ENCODE measurements at regions not wholly inside any gene's neighbourhood (a gene's known extent, or its start where the extent isn't known, plus 50 kb on each side); places are given as distances from the start of the nearest gene placed in this dataset.
"Not testable (repeated sequence)": the region's sequence is repeated elsewhere in the genome, so short reads cannot be mapped to it uniquely, and the experiment has no call there.

DNA sequence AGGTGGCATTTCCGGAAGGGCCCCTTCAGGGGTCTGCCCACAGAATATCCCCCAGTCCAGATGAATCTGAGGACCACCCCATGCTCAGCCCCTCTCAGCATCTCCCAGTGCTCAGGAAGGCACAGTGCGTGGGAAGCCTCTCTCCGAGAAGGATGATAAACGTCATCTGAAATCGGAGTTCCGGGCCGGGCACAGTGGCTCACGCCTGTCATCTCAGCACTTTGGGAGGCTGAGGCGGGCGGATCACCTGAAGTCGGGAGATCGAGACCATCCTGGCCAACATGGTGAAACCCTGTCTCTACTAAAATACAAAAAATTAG lies 74.5 kb upstream of the PPP1R26 start:
- not testable (repeated sequence) for DNase-seq (ENCODE audit: low spot score)

DNA sequence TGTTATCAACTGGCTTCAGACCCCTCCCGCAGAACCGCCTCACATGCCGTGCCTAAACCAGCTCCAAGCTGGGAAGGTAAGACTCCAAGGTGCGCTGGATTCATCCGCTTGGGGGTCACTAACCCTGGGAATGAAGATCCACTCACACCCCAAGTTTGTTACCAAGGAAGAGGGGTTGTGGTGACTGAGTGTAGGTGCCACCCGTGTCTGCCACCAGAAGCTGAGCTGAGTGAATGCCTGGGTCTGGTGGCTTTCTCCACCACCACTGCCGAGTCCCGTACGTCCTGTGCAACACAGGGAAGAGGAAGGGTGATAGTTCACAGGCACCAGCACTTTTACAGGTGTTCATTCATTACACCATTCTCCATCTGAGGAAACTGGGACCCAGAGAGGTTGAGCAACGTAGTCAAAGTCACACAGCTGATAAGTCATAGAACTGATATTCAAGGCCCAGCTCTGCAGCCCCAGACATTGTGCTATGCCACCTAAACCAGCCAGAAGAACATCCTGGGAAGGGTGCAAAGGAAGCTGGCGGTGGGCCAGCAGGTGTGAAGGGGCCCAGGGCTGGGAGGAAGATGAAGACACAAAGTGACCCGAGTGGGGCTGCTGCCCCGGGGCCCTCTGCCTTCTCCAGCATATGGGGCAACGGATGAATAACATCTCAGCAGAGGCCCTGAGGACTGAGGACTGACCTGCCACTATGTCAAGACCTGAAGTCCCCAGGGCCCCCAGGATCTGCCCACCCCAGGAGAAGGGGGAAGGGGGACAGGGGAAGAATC lies 70.9 kb upstream of the PPP1R26 start:
- no peak for DNase-seq (ENCODE audit: low spot score)

- no peak for DNase-seq (ENCODE audit: low spot score)
Observed at GRCh38 chr9:135409286-135410200, 70.0 kb upstream of the PPP1R26 start.

GRCh38 chr9:135410421-135410820 lies 69.2 kb upstream of the PPP1R26 start:
- DNase-seq (ENCODE audit: low spot score) = no peak

- no peak for DNase-seq (ENCODE audit: low spot score)
Observed at GRCh38 chr9:135410831-135411473, 68.6 kb upstream of the PPP1R26 start.

- DNase-seq (ENCODE audit: low spot score) = not testable (repeated sequence)
Observed at GRCh38 chr9:135411605-135412004, 68.0 kb upstream of the PPP1R26 start.

GRCh38 chr9:135412315-135413085 lies 67.1 kb upstream of the PPP1R26 start:
- peak; percentile 65 for DNase-seq (ENCODE audit: low spot score)

- DNase-seq (ENCODE audit: low spot score) = no peak
Observed at GRCh38 chr9:135413086-135413375, 66.6 kb upstream of the PPP1R26 start.

GRCh38 chr9:135413461-135413860 lies 66.1 kb upstream of the PPP1R26 start:
- DNase-seq (ENCODE audit: low spot score) = no peak

DNA sequence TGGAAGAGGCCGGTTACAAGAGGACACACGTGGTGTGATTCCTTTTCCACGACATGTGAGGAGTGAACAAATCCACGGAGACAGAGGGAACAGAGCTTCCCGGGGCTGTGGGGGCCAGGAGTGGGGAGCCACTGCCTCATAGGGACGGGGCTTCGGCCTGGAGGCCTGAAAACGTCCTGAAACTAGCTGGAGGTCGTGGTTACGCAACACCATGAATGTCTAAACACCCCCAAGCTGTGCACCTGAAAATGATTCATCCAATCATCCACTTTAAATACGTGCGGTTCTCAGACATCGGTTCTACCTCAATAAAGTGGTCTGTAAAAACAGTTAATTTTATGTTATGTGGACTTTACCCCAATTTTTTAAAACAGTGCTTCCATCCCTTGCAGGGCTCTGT lies 65.3 kb upstream of the PPP1R26 start:
- no peak for DNase-seq (ENCODE audit: low spot score)

GRCh38 chr9:135415586-135415985 lies 64.0 kb upstream of the PPP1R26 start:
- no peak for DNase-seq (ENCODE audit: low spot score)

- no peak for DNase-seq (ENCODE audit: low spot score)
Observed at GRCh38 chr9:135416664-135417290, 62.8 kb upstream of the PPP1R26 start.

DNA sequence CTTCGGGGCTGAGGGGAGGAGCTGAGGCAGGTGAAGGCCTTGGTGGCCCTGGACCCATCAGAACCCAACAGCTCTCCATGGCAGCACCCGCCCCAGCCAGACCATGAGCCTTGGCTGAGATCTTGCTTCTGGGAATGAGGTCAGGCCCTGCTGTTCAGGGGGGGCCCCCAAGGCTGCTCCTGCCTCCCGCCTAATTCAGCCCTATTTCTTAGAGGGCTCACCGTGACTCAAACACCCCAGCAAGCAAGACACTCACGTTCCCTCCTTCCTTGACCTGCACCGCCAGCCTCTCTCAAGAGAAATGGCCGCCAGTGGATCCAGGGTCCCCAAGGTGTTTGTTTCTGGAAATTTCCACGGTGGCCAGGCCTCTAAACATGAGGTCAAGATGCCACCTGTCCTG lies 61.4 kb upstream of the PPP1R26 start:
- no peak for DNase-seq (ENCODE audit: low spot score)

DNA sequence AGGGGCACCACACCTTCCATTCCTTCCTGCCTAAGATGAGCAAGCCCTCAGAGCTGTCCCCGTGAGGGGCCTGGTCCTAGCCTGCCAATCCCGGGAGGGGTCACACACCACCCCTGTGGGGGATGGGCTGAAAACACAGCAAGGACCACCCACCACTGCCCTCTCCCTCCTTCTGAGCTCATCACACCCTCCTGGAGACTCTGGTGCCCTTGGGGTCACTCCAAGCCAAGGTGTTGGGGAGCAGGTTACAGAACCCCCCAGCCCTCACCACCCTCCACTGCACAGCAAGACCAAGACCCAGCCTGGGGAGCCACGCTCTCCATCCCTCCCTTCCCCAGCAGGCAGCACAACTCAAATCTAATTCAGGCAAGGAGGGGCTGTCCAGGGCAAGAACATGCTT lies 60.5 kb upstream of the PPP1R26 start:
- DNase-seq (ENCODE audit: low spot score) = no peak

- no peak for DNase-seq (ENCODE audit: low spot score)
Observed at GRCh38 chr9:135422341-135422944, 57.1 kb upstream of the PPP1R26 start.

- DNase-seq (ENCODE audit: low spot score) = no peak
Observed at GRCh38 chr9:135423725-135424124, 55.9 kb upstream of the PPP1R26 start.
